ENCODE measurements at regions not wholly inside any gene's neighbourhood (a gene's known extent, or its start where the extent isn't known, plus 50 kb on each side); places are given as distances from the start of the nearest gene placed in this dataset.

- TF ChIP-seq POLR2A (IDR thresholded peaks at IDR 0.05): no peak
- TF ChIP-seq, protein P1, sequence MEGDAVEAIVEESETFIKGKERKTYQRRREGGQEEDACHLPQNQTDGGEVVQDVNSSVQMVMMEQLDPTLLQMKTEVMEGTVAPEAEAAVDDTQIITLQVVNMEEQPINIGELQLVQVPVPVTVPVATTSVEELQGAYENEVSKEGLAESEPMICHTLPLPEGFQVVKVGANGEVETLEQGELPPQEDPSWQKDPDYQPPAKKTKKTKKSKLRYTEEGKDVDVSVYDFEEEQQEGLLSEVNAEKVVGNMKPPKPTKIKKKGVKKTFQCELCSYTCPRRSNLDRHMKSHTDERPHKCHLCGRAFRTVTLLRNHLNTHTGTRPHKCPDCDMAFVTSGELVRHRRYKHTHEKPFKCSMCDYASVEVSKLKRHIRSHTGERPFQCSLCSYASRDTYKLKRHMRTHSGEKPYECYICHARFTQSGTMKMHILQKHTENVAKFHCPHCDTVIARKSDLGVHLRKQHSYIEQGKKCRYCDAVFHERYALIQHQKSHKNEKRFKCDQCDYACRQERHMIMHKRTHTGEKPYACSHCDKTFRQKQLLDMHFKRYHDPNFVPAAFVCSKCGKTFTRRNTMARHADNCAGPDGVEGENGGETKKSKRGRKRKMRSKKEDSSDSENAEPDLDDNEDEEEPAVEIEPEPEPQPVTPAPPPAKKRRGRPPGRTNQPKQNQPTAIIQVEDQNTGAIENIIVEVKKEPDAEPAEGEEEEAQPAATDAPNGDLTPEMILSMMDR (IDR thresholded peaks at IDR 0.05): no peak
These were observed 95.0 kb upstream of the CABCOCO1 start for GRCh38 chr10:61567729-61568128.

Data from testis (tissue), 2 donors.